RWPE1 (cell line): ENCODE measurements at regions not wholly inside any gene's neighbourhood (a gene's known extent, or its start where the extent isn't known, plus 50 kb on each side); places are given as distances from the start of the nearest gene placed in this dataset.
"Not testable (repeated sequence)": the region's sequence is repeated elsewhere in the genome, so short reads cannot be mapped to it uniquely, and the experiment has no call there.

ENCODE experiments used
- CTCF ChIA-PET: fragments of 350-600 bp; sonication (Branson Sonifier 250); formaldehyde crosslinking; extraction: SDS; loops from one replicate; lab custom pipeline; 2021; lab: Yijun Ruan, JAX
- POLR2A ChIA-PET: fragments of 400-600 bp; formaldehyde crosslinking; extraction: SDS; loops from one replicate; lab custom pipeline; 2020; ENCODE audit warnings: antibody characterized with exemption; ENCODE audit not compliant: low non-redundant PET; lab: Yijun Ruan, JAX
- DNase-seq: peaks from one replicate; pipeline ENCODE4 v3.0.0; 2012; ENCODE audit warnings: low spot score
- H3K27ac ChIP-seq: fragments of 450-650 bp; 2 replicates; pipeline ENCODE4 v1.5.1; 2017
- CTCF ChIP-seq: fragments of 450-650 bp; conservative IDR thresholded peaks from 2 replicates; pipeline ENCODE4 v1.5.1; 2017; ENCODE audit warnings: low read depth, mild to moderate bottlenecking

DNA sequence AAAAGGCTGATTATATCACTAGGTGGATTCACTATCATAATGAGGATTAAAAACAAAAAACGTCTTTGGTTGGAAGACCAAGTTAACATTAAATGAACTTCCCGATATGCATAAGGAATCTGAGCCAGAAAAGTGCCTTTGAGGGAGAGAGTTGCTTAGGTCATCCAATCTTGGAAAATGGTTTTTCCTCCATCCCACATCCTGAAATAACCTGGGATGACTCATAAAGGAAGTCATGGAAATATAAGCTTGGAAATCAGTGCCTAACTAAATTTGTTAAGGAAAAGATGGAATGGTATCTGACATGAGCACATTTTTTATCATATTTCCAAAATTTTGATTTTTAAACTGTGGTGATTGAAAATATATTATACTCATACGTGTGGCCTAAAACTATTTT, 66.0 kb downstream of the KBTBD8 start:
- H3K27ac ChIP-seq, result no peak overlapping the region
- TF ChIP-seq CTCF, result no peak
- ChIA-PET CTCF (no interaction called here), POLR2A (no interaction called here)
- peak; percentile 5 for DNase-seq

- DNase-seq, result no peak
- ChIA-PET CTCF (no interaction called here), POLR2A (no interaction called here)
- H3K27ac ChIP-seq, result no peak overlapping the region
- no peak for TF ChIP-seq CTCF
Measured at GRCh38 chr3:67067251-67067650, 69.1 kb downstream of the KBTBD8 start.

- DNase-seq, H3K27ac ChIP-seq, CTCF ChIA-PET, POLR2A ChIA-PET: not testable (repeated sequence)
Measured at GRCh38 chr3:67072640-67073039, 74.5 kb downstream of the KBTBD8 start.

GRCh38 chr3:67073812-67074211, 75.7 kb downstream of the KBTBD8 start:
- DNase-seq, result no peak
- ChIA-PET CTCF (no interaction called here), POLR2A (no interaction called here)
- H3K27ac ChIP-seq, result no peak overlapping the region
- no peak for TF ChIP-seq CTCF

DNA sequence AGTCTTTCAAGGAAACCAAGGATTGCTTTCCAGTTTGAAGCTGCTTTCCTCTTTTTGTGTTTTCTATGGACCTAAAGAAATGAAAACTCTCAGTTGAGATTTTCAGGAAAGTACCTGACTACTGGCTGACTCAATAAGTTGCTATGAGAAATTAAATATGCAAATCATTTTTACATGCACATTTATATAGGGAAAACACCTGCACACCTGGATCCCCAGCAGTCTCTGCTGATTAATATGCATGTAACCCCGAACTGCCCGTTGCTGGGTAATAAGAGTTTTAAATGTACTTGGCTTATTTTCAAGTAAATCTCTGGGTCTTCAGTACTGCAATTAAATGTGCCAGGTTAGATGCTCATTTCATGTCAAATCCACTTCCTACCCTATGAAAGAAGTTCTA, 77.2 kb downstream of the KBTBD8 start:
- H3K27ac ChIP-seq, result no peak overlapping the region
- no peak for TF ChIP-seq CTCF
- ChIA-PET CTCF (no interaction called here), POLR2A (no interaction called here)
- no peak for DNase-seq

GRCh38 chr3:67076607-67077006, 78.5 kb downstream of the KBTBD8 start:
- TF ChIP-seq CTCF, result no peak
- no peak overlapping the region for H3K27ac ChIP-seq
- ChIA-PET CTCF (no interaction called here), POLR2A (no interaction called here)
- DNase-seq, result peak; percentile 4

GRCh38 chr3:67077656-67078055, 79.5 kb downstream of the KBTBD8 start:
- TF ChIP-seq CTCF, result no peak
- no peak overlapping the region for H3K27ac ChIP-seq
- no peak for DNase-seq
- ChIA-PET CTCF (no interaction called here), POLR2A (no interaction called here)
